Activated T-cell treated with anti-CD3 and anti-CD28 coated beads, Interleukin-2, amount 50 U/mL, for 24 hours (primary cell): ENCODE measurements at regions not wholly inside any gene's neighbourhood (a gene's known extent, or its start where the extent isn't known, plus 50 kb on each side); places are given as distances from the start of the nearest gene placed in this dataset.

Source experiments
- DNase-seq: peaks from one replicate; pipeline ENCODE4 v3.0.0-alpha.2; 2020
- H3K27ac Mint-ChIP-seq: 2 replicates; pipeline ENCODE4 v1.8.0; 2020; ENCODE audit warnings: mild to moderate bottlenecking, mixed read lengths
- H3K27me3 Mint-ChIP-seq: 2 replicates; pipeline ENCODE4 v1.8.0; 2020; ENCODE audit warnings: mixed read lengths
- H3K36me3 Mint-ChIP-seq: 2 replicates; pipeline ENCODE4 v1.8.0; 2020; ENCODE audit warnings: low read depth, mixed read lengths
- H3K4me1 Mint-ChIP-seq: 2 replicates; pipeline ENCODE4 v1.8.0; 2020; ENCODE audit warnings: low read depth, mixed read lengths
- H3K4me3 Mint-ChIP-seq: 2 replicates; pipeline ENCODE4 v1.8.0; 2020; ENCODE audit warnings: mild to moderate bottlenecking, moderate library complexity, mixed read lengths
- H3K9me3 Mint-ChIP-seq: 2 replicates; pipeline ENCODE4 v1.8.0; 2020; ENCODE audit warnings: mixed read lengths

GRCh38 chr18:37944700-37945270, 379.2 kb upstream of the CELF4 start:
- no peaks in the 10 kb centered on the region for H3K27me3 Mint-ChIP-seq
- H3K4me1 Mint-ChIP-seq: no peaks in the 10 kb centered on the region
- no peak overlapping the region for H3K27ac Mint-ChIP-seq
- peaks cover 7% of the 10 kb centered on the region for H3K9me3 Mint-ChIP-seq
- no peak overlapping the region for H3K4me3 Mint-ChIP-seq
- H3K36me3 Mint-ChIP-seq: no peaks in the 10 kb centered on the region
- no peak for DNase-seq

DNA sequence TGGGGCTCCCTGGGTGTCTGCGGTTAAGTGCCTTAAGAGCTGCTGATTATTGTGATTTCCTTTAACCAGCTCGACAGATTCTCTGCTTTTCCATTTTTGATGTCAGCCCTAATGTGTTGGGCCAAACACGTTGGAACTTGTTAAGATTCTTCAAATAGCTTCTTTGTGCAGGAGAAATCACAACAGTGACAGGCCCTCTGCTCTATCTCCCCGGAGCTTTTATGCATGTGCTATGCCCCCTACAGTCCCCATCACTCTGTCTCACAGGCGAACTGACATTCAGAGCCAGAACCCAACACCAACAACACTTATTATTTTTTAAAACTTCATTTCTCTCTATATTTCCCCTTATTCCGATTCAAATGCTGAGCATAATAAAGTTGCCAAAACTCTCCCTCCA, 371.7 kb upstream of the CELF4 start:
- Mint-ChIP-seq H3K27ac (no peak overlapping the region), H3K4me1 (no peaks in the 10 kb centered on the region), H3K27me3 (no peaks in the 10 kb centered on the region), H3K36me3 (no peaks in the 10 kb centered on the region), H3K4me3 (no peak overlapping the region), H3K9me3 (peaks cover 12% of the 10 kb centered on the region)
- DNase-seq: no peak

DNA sequence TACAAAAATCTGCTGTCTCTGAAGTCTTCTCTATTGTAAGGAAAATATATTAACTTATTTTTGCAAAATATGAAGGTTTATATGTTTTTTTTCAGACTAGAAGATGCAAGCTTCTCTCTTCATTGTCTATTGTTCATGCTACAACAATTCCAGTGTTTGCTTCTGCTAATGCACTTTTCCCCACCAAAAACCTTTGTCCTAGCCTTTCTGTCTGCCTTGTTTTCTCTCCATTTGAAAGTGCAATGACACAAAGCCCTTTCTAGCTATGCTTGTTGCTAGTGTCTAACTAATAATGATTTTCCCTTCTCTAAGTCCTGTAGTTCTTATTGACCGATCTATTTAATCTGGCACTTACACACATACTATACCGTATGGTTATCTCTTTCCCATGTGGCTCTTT, 369.5 kb upstream of the CELF4 start:
- no peak overlapping the region for H3K27ac Mint-ChIP-seq
- H3K4me1 Mint-ChIP-seq: no peaks in the 10 kb centered on the region
- no peak overlapping the region for H3K4me3 Mint-ChIP-seq
- H3K9me3 Mint-ChIP-seq: peaks cover 15% of the 10 kb centered on the region
- no peaks in the 10 kb centered on the region for H3K36me3 Mint-ChIP-seq
- no peaks in the 10 kb centered on the region for H3K27me3 Mint-ChIP-seq
- DNase-seq: no peak

- H3K27ac Mint-ChIP-seq: no peak overlapping the region
- no peak overlapping the region for H3K4me3 Mint-ChIP-seq
- H3K27me3 Mint-ChIP-seq: no peaks in the 10 kb centered on the region
- DNase-seq: no peak
- no peaks in the 10 kb centered on the region for H3K36me3 Mint-ChIP-seq
- H3K9me3 Mint-ChIP-seq: peaks cover 7% of the 10 kb centered on the region
- H3K4me1 Mint-ChIP-seq: no peaks in the 10 kb centered on the region
Observed at GRCh38 chr18:37930640-37931039, 365.0 kb upstream of the CELF4 start.

DNA sequence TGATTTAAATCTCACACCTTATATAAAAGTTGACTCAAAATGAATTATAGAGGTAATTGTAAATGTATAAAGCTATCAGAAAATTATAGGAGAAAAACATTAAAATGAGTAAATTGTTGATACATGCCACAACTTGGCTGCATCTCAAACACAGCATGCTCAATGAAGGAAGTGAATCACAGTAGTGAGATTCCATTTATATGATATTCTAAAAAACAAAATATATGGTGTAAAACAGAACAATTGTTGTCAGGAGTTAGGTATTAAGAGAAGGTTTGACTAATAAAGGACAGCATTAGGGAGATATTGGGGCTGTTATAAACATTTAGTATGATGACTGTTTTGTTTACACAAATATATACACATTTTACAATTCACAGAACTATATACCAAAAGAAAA, 356.6 kb upstream of the CELF4 start:
- Mint-ChIP-seq H3K27ac (no peak overlapping the region), H3K36me3 (no peaks in the 10 kb centered on the region), H3K4me3 (no peak overlapping the region), H3K4me1 (no peaks in the 10 kb centered on the region), H3K27me3 (no peaks in the 10 kb centered on the region), H3K9me3 (peaks cover 7% of the 10 kb centered on the region)
- no peak for DNase-seq

DNA sequence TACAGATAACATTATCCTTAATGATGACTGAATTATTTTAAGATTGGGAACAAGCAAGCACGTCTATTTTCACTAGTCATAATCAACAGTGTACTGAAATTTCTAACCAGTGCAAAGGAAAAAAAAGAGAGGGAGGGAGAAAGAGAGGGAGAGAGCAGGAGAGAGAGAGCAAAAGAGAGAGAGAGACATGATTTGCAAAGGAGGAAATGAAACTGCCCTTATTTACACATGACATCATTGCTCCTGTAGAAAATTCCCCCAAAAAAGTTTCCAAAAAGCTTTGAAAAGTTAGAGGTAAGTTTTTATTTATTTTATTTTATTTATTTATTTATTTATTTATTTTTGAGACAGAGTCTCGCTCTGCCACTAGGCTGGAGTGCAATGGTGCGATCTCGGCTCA, 355.3 kb upstream of the CELF4 start:
- no peaks in the 10 kb centered on the region for H3K4me1 Mint-ChIP-seq

GRCh38 chr18:37913051-37913450, 347.5 kb upstream of the CELF4 start:
- H3K4me3 Mint-ChIP-seq: no peak overlapping the region
- H3K9me3 Mint-ChIP-seq: peaks cover 9% of the 10 kb centered on the region
- no peaks in the 10 kb centered on the region for H3K4me1 Mint-ChIP-seq
- no peak for DNase-seq
- H3K27ac Mint-ChIP-seq: no peak overlapping the region
- H3K27me3 Mint-ChIP-seq: no peaks in the 10 kb centered on the region
- H3K36me3 Mint-ChIP-seq: no peaks in the 10 kb centered on the region

More for the DNA sequence above, 355.3 kb upstream of the CELF4 start:
- Mint-ChIP-seq H3K9me3 (peaks cover 7% of the 10 kb centered on the region), H3K4me3 (no peak overlapping the region), H3K27me3 (no peaks in the 10 kb centered on the region), H3K36me3 (no peaks in the 10 kb centered on the region), H3K27ac (no peak overlapping the region)
- no peak for DNase-seq

DNA sequence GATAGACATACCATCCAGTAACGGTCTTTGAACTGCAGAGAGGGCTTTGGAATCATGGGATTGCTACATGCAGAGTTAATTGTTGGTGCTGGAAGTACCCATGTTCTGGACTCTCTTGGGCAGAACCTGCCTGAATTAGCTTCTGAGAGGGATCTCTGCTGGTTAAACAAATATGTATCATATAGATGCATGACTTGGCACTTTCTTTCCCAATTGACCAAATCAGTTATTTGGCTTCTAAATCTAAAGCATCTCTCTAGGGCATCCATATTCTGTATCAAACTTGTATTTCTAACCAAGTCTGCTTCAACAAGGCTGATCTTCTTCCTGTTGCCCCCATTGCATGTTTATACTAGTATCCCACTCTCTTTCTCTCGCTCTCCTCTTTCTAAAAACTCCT, 336.7 kb upstream of the CELF4 start:
- Mint-ChIP-seq H3K27me3 (no peaks in the 10 kb centered on the region), H3K9me3 (peaks cover 5% of the 10 kb centered on the region), H3K4me3 (no peak overlapping the region), H3K4me1 (no peaks in the 10 kb centered on the region), H3K27ac (no peak overlapping the region), H3K36me3 (no peaks in the 10 kb centered on the region)
- DNase-seq: no peak

DNA sequence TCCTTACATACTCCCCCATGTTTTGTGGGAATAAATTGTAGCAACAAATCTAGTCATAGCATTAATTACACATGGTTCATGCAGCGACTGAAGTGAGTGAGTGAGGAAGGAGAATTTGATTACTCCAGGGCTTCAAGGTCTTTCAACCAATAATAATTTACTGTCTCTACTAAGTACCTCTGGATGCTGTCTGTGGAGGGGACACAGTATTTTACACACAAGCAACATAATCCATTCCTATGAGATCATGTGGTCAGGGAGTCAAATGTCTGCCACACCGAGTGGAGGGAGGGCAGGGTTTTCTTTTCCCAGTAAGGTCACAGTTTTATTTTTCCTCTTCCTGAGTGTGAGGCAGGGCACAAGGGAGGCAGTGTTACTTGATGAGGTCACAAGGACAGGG, 334.7 kb upstream of the CELF4 start:
- no peak for DNase-seq
- no peaks in the 10 kb centered on the region for H3K27me3 Mint-ChIP-seq
- no peak overlapping the region for H3K4me3 Mint-ChIP-seq
- H3K27ac Mint-ChIP-seq: no peak overlapping the region
- H3K36me3 Mint-ChIP-seq: no peaks in the 10 kb centered on the region
- no peaks in the 10 kb centered on the region for H3K4me1 Mint-ChIP-seq
- peaks cover 5% of the 10 kb centered on the region for H3K9me3 Mint-ChIP-seq

DNA sequence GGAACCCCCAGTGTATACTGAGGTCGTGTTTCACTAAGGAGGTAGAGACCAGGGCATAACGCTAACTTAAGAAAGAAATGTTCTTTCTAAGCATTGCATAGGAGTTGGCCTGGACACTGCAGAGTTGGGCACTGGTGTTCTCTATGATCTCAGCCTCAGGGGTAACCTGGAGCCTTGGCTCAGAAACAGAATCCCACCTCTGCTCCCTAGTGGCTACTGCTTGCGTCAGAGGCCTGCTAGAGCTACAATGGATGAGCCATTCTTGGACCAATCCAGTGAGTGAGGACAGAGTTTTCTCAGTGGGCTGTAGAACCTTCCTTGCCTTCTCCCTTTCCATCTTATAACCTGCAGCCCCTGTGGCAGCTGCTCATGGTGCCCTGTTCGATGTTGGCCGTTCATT, 324.4 kb upstream of the CELF4 start:
- H3K36me3 Mint-ChIP-seq: no peaks in the 10 kb centered on the region
- no peak overlapping the region for H3K4me3 Mint-ChIP-seq
- DNase-seq: no peak
- no peaks in the 10 kb centered on the region for H3K4me1 Mint-ChIP-seq
- no peaks in the 10 kb centered on the region for H3K9me3 Mint-ChIP-seq
- H3K27ac Mint-ChIP-seq: no peak overlapping the region
- H3K27me3 Mint-ChIP-seq: no peaks in the 10 kb centered on the region

GRCh38 chr18:37874721-37875120, 309.1 kb upstream of the CELF4 start:
- Mint-ChIP-seq H3K36me3 (no peaks in the 10 kb centered on the region), H3K27me3 (no peaks in the 10 kb centered on the region), H3K27ac (no peak overlapping the region), H3K4me1 (no peaks in the 10 kb centered on the region), H3K4me3 (no peak overlapping the region), H3K9me3 (peaks cover 19% of the 10 kb centered on the region)
- DNase-seq: no peak

DNA sequence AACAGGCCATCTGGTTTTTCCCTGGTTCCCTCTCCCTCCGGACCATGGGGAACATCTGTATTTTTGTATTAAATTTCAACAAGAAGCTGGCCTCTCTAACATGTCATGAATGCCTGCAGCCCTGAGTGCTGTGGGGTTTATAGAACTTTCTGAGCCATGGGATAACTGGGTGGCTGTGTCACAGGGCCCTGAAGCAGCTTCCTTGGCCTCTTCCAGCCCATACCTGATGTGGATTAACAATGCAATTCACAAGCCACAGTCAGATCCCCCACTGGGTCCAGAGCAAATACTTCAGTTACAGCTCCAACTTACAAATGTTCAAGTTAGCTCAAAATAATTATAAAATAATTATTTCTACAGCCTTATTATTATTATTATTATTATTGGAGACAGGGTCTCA, 307.8 kb upstream of the CELF4 start:
- no peak for DNase-seq
- Mint-ChIP-seq H3K27ac (no peak overlapping the region), H3K9me3 (peaks cover 17% of the 10 kb centered on the region), H3K4me3 (no peak overlapping the region), H3K36me3 (no peaks in the 10 kb centered on the region), H3K4me1 (no peaks in the 10 kb centered on the region), H3K27me3 (no peaks in the 10 kb centered on the region)

DNA sequence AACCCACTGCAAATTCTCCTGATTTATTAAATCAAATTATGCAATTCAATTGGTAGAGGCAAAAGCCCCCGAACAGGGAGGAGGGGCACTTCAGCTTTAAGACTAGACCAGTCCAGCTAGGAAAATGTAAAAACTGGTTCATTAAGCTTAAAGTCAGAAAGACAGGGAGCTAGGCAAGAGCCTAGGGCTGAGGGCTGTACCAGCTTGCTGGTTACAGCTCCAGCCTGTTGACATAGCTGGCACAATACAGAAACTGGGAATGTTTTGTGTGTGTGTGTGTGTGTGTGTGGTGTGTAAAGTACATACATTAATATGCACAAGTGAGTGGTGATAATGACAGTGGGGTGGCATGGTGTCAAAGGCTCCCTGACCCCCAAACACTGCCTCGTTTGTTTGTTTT, 307.0 kb upstream of the CELF4 start:
- DNase-seq: no peak
- no peak overlapping the region for H3K27ac Mint-ChIP-seq
- H3K36me3 Mint-ChIP-seq: no peaks in the 10 kb centered on the region
- H3K4me1 Mint-ChIP-seq: no peaks in the 10 kb centered on the region
- no peaks in the 10 kb centered on the region for H3K27me3 Mint-ChIP-seq
- no peak overlapping the region for H3K4me3 Mint-ChIP-seq
- peaks cover 10% of the 10 kb centered on the region for H3K9me3 Mint-ChIP-seq

- Mint-ChIP-seq H3K36me3 (no peaks in the 10 kb centered on the region), H3K9me3 (peaks cover 7% of the 10 kb centered on the region), H3K27me3 (no peaks in the 10 kb centered on the region), H3K27ac (no peak overlapping the region), H3K4me3 (no peak overlapping the region), H3K4me1 (no peaks in the 10 kb centered on the region)
- no peak for DNase-seq
Observed at GRCh38 chr18:37871561-37871960, 306.0 kb upstream of the CELF4 start.

- no peaks in the 10 kb centered on the region for H3K9me3 Mint-ChIP-seq
- H3K4me1 Mint-ChIP-seq: no peaks in the 10 kb centered on the region
- no peak overlapping the region for H3K4me3 Mint-ChIP-seq
- DNase-seq: no peak
- no peaks in the 10 kb centered on the region for H3K27me3 Mint-ChIP-seq
- no peaks in the 10 kb centered on the region for H3K36me3 Mint-ChIP-seq
- no peak overlapping the region for H3K27ac Mint-ChIP-seq
Observed at GRCh38 chr18:37869051-37869450, 303.5 kb upstream of the CELF4 start.

DNA sequence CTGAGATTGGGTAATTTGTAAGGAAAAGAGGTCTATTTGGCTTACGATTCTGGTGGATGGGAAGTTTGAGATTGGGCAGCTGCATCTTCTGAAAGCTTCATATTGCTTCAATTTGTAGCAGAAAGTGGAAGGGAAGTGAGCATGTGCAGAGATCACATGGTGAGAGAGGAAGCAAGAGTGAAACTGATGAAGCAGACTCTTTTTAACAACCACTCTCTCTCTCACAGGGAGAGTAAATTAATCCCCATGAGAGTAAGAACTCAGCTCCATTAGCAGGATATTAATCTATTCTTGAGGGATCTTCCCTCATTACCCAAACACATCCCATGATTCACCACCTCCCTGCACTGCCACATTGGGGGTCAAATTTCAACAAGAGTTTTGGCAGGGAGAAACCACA, 298.5 kb upstream of the CELF4 start:
- no peaks in the 10 kb centered on the region for H3K36me3 Mint-ChIP-seq
- H3K27me3 Mint-ChIP-seq: no peaks in the 10 kb centered on the region
- no peak for DNase-seq
- no peaks in the 10 kb centered on the region for H3K4me1 Mint-ChIP-seq
- no peak overlapping the region for H3K4me3 Mint-ChIP-seq
- no peak overlapping the region for H3K27ac Mint-ChIP-seq
- no peaks in the 10 kb centered on the region for H3K9me3 Mint-ChIP-seq
